ENCODE measurements at regions not wholly inside any gene's neighbourhood (a gene's known extent, or its start where the extent isn't known, plus 50 kb on each side); places are given as distances from the start of the nearest gene placed in this dataset.

- no peak overlapping the region for H3K27ac ChIP-seq
- TF ChIP-seq ZFX (IDR thresholded peaks at IDR 0.05) (no peak), CTCF (conservative IDR thresholded peaks at IDR 0.05) (no peak)
Measured at GRCh38 chr6:12490351-12490903, 200.3 kb downstream of the EDN1 start.

- TF ChIP-seq CTCF (conservative IDR thresholded peaks at IDR 0.05) (no peak), ZFX (IDR thresholded peaks at IDR 0.05) (no peak)
- no peak overlapping the region for H3K27ac ChIP-seq
Measured at GRCh38 chr6:12490904-12491571, 200.9 kb downstream of the EDN1 start.

GRCh38 chr6:12492929-12493328, 202.8 kb downstream of the EDN1 start:
- H3K27ac ChIP-seq: peak overlapping the region; percentile 27; the same call in 1 of the 2 replicates

- 0 out of 2 replicates have a peak overlapping the region, but pooled peaks have one; percentile 0 for H3K27ac ChIP-seq
- no peak for TF ChIP-seq CTCF (conservative IDR thresholded peaks at IDR 0.05)
- no peak for TF ChIP-seq ZFX (IDR thresholded peaks at IDR 0.05)
Measured at GRCh38 chr6:12493446-12493845, 203.3 kb downstream of the EDN1 start.

- 0 out of 2 replicates have a peak overlapping the region, but pooled peaks have one; percentile 0 for H3K27ac ChIP-seq
- TF ChIP-seq CTCF (conservative IDR thresholded peaks at IDR 0.05) (no peak), ZFX (IDR thresholded peaks at IDR 0.05) (no peak)
Measured at GRCh38 chr6:12494161-12494560, 204.0 kb downstream of the EDN1 start.

GRCh38 chr6:12501990-12502389, 211.8 kb downstream of the EDN1 start:
- no peak overlapping the region for H3K27ac ChIP-seq
- TF ChIP-seq ZFX (IDR thresholded peaks at IDR 0.05): no peak
- no peak for TF ChIP-seq CTCF (conservative IDR thresholded peaks at IDR 0.05)

- TF ChIP-seq ZFX (IDR thresholded peaks at IDR 0.05) (no peak), CTCF (conservative IDR thresholded peaks at IDR 0.05) (peak; percentile 71)
- no peak overlapping the region for H3K27ac ChIP-seq
Measured at GRCh38 chr6:12504325-12504966, 212.1 kb upstream of the PHACTR1 start.

Data from C4-2B (cell line).